DMS114 treated with DMSO at 0.1 percent for 48 hours (cell line): ENCODE measurements at regions not wholly inside any gene's neighbourhood (a gene's known extent, or its start where the extent isn't known, plus 50 kb on each side); places are given as distances from the start of the nearest gene placed in this dataset.
"Not testable (repeated sequence)": the region's sequence is repeated elsewhere in the genome, so short reads cannot be mapped to it uniquely, and the experiment has no call there.

Source experiments
- DNase-seq: peaks from one replicate; lab custom pipeline; 2025; ENCODE audit not compliant: unreplicated experiment; lab: John Stamatoyannopoulos, UW

GRCh38 chr6:26956601-26957184 is 290.8 kb upstream of the PRSS16 start:
- peak; percentile 51 for DNase-seq

DNA sequence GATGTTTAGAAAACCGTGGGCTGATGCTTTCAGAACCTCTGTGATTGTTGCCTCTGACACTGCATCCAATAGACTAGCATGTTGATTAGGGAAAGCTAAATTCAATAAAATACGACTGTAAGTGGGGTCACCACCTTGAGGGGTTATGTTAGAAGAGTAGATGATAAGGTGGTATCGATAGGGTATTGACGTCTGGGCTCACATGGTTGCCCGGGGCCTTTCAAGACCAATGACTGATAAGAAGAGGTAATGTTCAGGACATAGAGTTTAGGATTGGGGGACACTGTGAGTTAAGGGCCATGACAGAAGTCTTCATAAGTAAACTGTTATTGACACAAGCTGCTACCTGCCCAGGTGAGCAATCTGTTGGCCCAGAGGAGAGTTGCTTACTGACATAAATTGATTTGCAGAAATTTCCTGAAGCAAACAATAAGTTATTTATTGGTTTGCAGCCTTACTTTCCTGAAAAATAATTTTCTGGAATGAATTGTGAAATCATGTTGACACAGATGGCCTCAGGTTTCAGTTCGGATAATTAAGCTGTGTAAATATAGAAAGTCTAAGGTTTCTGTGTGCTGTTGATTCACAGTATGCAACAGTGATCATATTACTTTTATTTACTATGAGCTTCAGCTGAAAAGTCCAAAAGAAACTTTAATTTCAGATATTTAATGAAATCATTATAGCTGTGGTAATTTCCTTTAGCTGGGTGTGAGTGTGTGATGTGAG is 289.9 kb upstream of the PRSS16 start:
- DNase-seq: not testable (repeated sequence)

DNA sequence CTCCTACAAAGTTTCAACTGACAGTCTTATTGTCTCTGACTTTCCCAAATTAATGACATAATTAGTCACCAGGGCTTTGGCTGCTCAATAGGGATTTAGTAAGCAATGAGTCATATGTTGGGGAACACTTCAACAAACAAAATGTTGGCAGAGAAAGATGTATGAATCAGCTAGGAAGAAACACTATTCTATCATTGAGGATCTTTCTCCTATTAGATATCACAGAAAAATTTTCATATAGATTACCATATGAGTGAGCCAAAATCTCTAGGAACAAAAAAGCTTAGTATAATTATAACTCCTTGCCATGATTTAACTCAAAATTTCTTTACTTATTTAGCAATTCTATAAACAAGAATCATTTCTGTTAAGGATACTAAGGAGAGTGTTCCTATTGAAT is 286.3 kb upstream of the PRSS16 start:
- not testable (repeated sequence) for DNase-seq

DNA sequence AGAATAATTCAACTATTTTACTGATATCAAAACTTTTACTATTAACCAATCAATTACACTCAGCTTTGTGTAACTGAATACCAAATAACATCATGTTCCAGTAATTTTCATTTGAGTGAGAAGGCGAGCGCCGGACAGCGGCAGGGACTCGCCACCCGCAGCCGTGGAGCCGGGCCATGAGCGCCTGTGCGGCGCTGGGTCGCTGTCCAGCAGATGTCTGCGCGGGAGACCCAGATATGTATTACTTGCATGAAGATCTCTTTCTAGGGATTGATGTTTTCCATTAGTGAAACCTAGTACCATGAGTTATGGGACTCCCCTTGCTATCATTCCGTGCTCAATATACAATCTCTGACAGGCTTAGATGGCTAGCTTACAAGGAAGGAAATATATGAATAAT is 245.1 kb upstream of the PRSS16 start:
- no peak for DNase-seq

GRCh38 chr6:27007020-27007419 is 240.5 kb upstream of the PRSS16 start:
- DNase-seq: no peak

- not testable (repeated sequence) for DNase-seq
Observed at GRCh38 chr6:27008613-27009012, 238.9 kb upstream of the PRSS16 start.

DNA sequence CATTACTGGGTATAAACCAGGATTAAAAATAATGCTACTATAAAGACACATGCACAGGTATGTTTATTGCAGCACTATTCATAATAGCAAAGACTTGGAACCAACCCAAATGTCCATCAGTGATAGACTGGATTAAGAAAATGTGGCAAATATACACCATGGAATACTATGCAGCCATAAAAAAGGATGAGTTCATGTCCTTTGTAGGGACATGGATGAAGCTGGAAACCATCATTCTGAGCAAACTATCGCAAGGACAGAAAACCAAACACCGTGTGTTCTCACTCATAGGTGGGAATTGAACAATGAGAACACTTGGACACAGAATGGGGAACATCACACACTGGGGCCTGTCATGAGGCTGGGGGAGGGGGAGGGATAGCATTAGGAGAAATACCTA is 233.4 kb upstream of the PRSS16 start:
- DNase-seq: not testable (repeated sequence)

DNA sequence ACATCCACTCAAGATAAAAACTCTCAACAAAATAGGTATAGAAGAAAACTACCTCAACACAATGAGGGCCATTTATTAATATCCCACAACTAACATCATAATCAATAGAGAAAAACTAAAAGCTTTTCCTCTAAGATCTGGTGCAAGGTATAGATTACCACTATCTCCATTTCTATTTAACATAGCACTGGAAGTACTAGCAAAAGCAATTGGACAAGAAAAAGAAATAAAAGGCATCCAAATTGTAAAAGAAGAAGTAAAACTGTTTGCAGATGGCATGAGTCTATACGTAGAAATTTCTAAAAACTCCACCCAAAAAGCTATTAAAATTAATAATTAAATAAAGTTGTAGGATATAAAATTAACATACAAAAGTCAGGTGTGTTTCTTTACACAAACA is 230.8 kb upstream of the PRSS16 start:
- no peak for DNase-seq

DNA sequence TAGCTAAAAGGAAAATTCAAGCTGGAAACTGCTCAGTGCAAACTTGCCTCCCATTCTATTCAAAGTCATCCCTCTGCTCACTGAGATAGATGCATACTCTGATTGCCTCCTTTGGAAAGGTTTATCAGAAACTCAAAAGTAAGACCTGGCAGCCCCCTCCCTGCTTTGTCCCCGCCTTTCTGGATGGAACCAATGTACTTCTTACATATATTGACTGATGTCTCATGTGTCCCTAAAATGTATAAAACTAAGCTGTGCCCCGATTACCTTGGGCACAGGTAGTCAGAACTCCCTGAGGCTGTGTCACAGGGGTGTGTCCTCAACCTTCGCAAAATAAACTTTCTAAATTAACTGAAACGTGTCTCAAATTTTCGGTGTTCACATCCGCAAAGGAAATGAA is 229.1 kb upstream of the PRSS16 start:
- DNase-seq: not testable (repeated sequence)

DNA sequence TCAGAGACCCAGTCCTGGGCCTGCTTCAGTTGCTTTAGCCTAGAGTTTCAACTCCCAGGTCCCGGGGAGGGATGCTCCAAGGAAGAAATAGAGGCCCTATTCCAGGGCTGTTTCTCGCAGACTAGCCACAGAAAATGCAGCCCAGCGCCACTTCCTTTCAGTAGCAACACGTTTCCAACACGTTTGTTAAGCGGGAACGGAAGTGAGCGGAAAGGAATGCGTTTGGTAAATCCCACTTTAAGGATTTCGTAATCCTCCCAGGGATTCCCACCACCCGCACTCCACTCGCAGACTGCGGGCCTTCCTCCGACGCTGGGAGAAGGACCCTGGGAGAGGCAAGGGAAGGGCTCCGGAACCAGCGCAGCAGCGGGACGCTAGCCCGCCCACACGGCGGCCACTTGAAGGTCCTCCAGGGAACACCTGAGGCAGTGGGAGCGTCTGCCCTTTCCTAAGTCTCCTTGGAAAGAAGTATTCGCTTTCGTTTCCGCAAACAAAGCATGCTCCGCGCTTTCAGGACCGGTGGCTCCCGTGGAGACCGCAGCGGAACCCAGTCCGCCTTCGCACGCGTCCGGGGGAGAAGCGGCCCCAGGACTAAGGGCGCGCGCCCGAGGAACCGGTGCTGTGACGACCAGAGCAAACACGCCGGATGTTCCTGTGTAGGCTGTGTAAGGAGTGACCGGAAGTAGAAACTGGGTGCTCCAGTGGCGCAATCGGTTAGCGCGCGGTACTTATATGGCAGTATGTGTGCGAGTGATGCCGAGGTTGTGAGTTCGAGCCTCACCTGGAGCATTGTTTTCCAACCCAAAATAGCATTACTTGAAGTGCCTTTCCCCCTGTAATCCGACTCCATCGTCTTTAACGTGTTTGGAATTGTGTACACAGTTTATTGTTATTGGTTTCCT is 227.6 kb upstream of the PRSS16 start:
- peak; percentile 95 for DNase-seq

DNA sequence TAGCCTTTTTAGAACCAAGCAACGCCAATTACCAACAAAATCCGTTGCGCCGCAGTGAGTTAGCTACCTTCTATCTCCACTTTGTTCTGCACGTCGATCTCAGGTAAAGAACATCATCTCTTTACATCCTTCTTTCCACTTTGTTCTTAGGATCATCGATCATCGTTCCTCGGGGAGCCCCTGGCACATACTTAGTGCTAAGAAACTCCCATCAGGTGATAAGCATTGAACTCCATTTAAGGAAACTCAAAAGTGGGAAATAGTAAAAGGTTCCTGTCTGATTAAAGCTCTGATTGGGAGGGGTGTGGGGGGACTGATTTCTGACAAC is 227.0 kb upstream of the PRSS16 start:
- DNase-seq: no peak

- DNase-seq: no peak
Observed at GRCh38 chr6:27023664-27024063, 223.8 kb upstream of the PRSS16 start.

- DNase-seq: no peak
Observed at GRCh38 chr6:27025351-27025750, 222.2 kb upstream of the PRSS16 start.

GRCh38 chr6:27026361-27026760 is 221.1 kb upstream of the PRSS16 start:
- DNase-seq: no peak

DNA sequence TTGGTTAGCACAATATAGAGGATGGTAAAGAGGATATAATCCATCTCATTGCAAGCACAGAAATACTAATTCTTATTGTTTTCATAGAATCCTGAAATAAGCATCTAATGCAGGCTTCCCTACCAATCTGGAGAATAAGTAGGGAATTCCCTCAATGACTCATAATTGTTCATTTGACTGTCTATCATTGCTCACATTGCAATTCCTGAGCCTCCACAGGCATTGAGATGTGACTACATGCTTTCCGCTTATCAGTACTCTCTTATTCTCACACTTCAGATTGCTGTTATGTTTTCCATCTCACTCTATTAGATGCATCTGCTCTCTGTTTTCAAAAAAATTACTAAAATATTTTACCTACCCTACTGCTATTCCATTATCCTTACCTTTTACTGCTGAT is 216.2 kb upstream of the PRSS16 start:
- no peak for DNase-seq

GRCh38 chr6:27038498-27038897 is 209.0 kb upstream of the PRSS16 start:
- no peak for DNase-seq

GRCh38 chr6:27040244-27041042 is 207.1 kb upstream of the PRSS16 start:
- DNase-seq: no peak

DNA sequence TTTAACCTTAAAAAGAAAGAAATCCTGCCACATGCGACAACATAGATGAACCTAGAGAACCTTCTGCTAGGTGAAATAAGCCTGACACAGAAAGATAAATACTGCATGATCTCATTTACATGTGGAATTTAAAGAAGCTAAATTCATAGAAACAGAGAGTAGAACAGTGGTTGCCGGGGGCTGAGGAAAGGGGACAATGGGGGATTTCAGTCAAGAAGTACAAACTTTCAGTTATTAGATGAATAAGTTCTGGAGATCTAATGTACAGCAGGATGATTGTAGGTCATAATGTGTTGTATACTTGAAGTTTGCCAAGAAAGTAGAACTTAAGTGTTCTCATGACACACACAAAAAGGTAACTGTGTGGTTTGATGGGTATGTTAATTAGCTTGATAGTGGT is 204.3 kb upstream of the PRSS16 start:
- DNase-seq: no peak

DNA sequence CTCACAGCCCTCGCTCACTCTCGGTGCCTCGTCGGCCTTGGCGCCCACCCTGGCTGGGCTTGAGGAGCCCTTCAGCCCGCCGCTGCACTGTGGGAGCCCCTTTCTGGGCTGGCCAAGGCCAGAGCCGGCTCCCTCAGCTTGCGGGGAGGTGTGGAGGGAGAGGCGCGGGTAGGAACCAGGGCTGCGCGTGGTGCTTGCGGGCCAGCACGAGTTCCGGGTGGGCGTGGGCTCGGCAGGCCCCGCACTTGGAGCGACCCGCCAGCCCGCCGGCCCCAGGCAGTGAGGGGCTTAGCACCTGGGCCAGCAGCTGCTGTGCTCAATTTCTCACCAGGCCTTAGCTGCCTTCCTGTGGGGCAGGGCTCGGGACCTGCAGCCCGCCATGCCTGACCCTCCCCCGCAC is 202.4 kb upstream of the PRSS16 start:
- not testable (repeated sequence) for DNase-seq

- not testable (repeated sequence) for DNase-seq
Observed at GRCh38 chr6:27047725-27048124, 199.8 kb upstream of the PRSS16 start.
